ENCODE measurements at regions not wholly inside any gene's neighbourhood (a gene's known extent, or its start where the extent isn't known, plus 50 kb on each side); places are given as distances from the start of the nearest gene placed in this dataset.

DNA sequence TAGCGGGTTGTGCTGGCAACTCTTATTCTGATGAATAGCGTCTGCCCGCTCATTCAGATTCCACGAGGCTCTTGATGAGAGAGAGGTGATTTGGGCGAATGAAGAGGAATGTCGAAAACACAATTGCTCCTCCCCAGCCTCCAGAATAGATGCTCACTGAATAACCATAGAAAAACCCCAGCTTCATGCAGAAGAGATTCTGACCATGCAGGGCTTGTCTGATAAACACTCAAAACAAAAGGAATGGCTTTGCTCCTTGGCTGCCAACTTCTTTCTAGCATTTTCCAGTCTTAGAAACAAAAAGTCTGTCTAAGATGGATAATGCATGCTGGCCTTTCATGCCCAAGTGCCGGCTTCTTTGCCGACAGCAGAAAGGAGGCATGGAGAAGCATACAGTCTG is 569.5 kb downstream of the MN1 start:
- TF ChIP-seq POLR2A (IDR thresholded peaks at IDR 0.05), result no peak
- TF ChIP-seq, protein P1, sequence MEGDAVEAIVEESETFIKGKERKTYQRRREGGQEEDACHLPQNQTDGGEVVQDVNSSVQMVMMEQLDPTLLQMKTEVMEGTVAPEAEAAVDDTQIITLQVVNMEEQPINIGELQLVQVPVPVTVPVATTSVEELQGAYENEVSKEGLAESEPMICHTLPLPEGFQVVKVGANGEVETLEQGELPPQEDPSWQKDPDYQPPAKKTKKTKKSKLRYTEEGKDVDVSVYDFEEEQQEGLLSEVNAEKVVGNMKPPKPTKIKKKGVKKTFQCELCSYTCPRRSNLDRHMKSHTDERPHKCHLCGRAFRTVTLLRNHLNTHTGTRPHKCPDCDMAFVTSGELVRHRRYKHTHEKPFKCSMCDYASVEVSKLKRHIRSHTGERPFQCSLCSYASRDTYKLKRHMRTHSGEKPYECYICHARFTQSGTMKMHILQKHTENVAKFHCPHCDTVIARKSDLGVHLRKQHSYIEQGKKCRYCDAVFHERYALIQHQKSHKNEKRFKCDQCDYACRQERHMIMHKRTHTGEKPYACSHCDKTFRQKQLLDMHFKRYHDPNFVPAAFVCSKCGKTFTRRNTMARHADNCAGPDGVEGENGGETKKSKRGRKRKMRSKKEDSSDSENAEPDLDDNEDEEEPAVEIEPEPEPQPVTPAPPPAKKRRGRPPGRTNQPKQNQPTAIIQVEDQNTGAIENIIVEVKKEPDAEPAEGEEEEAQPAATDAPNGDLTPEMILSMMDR (IDR thresholded peaks at IDR 0.05), result no peak
